Immature natural killer cell (primary cell): ENCODE measurements at regions not wholly inside any gene's neighbourhood (a gene's known extent, or its start where the extent isn't known, plus 50 kb on each side); places are given as distances from the start of the nearest gene placed in this dataset.

ENCODE experiments used
- DNase-seq, 3 donors: peaks; one replicate each; pipeline ENCODE4 v3.0.0; 2022; ENCODE audit warnings: mixed read lengths in 1 of 3
- H3K27ac Mint-ChIP-seq, 6 donors: one replicate each; pipeline ENCODE4 v1.8.0; 2020; ENCODE audit warnings: mixed read lengths in 6 of 6, mild to moderate bottlenecking in 5 of 6, inconsistent platforms in 4 of 6, moderate library complexity in 3 of 6
- H3K27me3 Mint-ChIP-seq, 3 donors: one replicate each; pipeline ENCODE4 v1.8.0; 2020 to 2021; ENCODE audit warnings: low read depth in 3 of 3, mild to moderate bottlenecking in 3 of 3, mixed read lengths in 3 of 3, moderate library complexity in 3 of 3, inconsistent platforms in 1 of 3
- H3K36me3 Mint-ChIP-seq, 3 donors: one replicate each; pipeline ENCODE4 v1.8.0; 2020; ENCODE audit warnings: mixed read lengths in 3 of 3, inconsistent platforms in 2 of 3, mild to moderate bottlenecking in 2 of 3
- H3K4me1 Mint-ChIP-seq, 2 donors: one replicate each; pipeline ENCODE4 v1.8.0; 2020; ENCODE audit warnings: inconsistent platforms in 2 of 2, mild to moderate bottlenecking in 2 of 2, mixed read lengths in 2 of 2, moderate library complexity in 1 of 2
- H3K4me3 Mint-ChIP-seq, 5 donors: one replicate each; pipeline ENCODE4 v1.8.0; 2020; ENCODE audit warnings: mild to moderate bottlenecking in 5 of 5, mixed read lengths in 5 of 5, inconsistent platforms in 3 of 5, moderate library complexity in 3 of 5
- H3K9me3 Mint-ChIP-seq, 6 donors: one replicate each; pipeline ENCODE4 v1.8.0; 2020; ENCODE audit warnings: mild to moderate bottlenecking in 6 of 6, mixed read lengths in 6 of 6, inconsistent platforms in 4 of 6, moderate library complexity in 3 of 6

- no peak for DNase-seq
- Mint-ChIP-seq H3K4me3 (no peak overlapping the region), H3K36me3 (no peaks in the 10 kb centered on the region), H3K9me3 (peaks cover 0 to 24% (median 1%) of the 10 kb centered on the region in 6 donors), H3K27me3 (peaks cover 0 to 3% (median 0%) of the 10 kb centered on the region in 3 donors), H3K4me1 (no peaks in the 10 kb centered on the region), H3K27ac (no peak overlapping the region)
Measured at GRCh38 chr6:91501930-91502329, 915.1 kb upstream of the MAP3K7 start.

DNA sequence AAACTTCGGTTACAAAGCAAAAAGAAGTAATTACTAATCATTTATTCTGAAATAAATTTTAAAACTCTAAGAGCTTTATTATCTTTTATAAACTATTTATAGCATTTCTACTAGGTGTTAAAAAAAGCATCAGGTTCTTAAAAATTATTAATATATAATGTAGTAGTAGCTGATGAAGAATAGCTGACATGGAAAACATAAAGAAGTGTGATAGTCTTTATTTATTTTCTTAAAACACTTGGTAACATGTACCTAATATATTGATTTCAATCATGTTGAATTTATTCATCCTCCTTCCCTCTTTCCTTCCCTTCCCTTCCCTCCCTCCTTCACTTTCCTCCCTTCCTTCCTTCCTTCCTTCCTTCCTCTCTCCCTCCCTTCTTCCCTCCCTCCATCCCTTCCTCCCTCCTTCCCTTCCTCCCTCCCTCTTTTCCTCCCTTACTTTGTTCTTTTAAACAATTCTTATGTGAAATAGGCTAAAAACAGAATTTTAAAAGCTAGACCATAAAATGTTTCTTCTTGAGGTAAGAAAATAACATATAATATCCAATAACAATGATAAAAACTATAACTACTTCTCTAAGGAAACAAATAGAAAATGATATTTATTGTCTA lies 913.9 kb upstream of the MAP3K7 start:
- peaks cover 0 to 15% (median 1%) of the 10 kb centered on the region in 6 donors for H3K9me3 Mint-ChIP-seq
- H3K4me3 Mint-ChIP-seq, result no peak overlapping the region
- DNase-seq, result no peak
- no peak overlapping the region for H3K27ac Mint-ChIP-seq
- H3K27me3 Mint-ChIP-seq, result peaks cover 0 to 3% (median 0%) of the 10 kb centered on the region in 3 donors
- H3K4me1 Mint-ChIP-seq, result no peaks in the 10 kb centered on the region
- H3K36me3 Mint-ChIP-seq, result no peaks in the 10 kb centered on the region

DNA sequence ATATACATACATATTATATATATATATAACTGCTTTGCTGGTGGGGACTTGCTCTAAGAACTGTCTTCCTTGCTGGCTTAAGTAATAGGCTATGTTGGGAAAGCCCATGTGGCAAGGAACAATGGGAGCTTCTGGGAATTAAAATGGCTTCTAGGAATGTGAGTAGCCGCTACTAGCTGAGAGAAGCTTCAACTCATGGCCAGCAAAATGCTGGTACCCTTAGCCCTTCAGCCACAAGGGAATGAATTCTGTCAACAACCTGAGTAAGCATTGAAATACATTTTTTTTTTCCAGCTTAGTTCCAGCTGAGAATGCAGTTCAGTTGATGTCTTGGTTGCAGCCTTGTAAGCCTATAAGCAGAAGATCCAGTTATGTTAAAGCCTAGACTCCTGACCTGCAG lies 911.7 kb upstream of the MAP3K7 start:
- Mint-ChIP-seq H3K27me3 (peaks cover 0 to 3% (median 0%) of the 10 kb centered on the region in 3 donors), H3K27ac (no peak overlapping the region), H3K36me3 (no peaks in the 10 kb centered on the region), H3K9me3 (peaks cover 0 to 15% (median 1%) of the 10 kb centered on the region in 6 donors), H3K4me3 (no peak overlapping the region), H3K4me1 (no peaks in the 10 kb centered on the region)
- DNase-seq, result no peak

DNA sequence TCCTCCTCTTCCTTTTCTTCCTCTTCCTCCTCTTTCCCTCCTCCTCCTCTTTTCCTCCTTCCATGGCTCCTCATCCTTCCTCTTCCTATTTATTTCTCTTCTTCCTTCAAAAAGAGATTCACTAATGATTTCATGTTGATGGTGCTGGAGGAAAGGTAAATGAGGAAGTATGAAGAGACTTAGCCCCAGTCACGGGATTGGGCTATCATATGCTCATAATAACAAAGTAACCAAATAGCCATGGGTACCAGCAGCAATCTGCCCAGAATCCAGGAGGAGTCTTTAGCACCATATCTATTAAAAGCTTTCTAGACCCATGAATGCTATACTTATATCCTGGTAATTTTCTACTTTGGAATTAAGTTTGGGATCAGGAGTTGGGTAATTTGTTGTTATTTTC lies 910.9 kb upstream of the MAP3K7 start:
- Mint-ChIP-seq H3K9me3 (peaks cover 0 to 15% (median 1%) of the 10 kb centered on the region in 6 donors), H3K4me3 (no peak overlapping the region), H3K4me1 (no peaks in the 10 kb centered on the region), H3K27ac (no peak overlapping the region), H3K27me3 (peaks cover 0 to 3% (median 0%) of the 10 kb centered on the region in 3 donors), H3K36me3 (no peaks in the 10 kb centered on the region)
- no peak for DNase-seq

DNA sequence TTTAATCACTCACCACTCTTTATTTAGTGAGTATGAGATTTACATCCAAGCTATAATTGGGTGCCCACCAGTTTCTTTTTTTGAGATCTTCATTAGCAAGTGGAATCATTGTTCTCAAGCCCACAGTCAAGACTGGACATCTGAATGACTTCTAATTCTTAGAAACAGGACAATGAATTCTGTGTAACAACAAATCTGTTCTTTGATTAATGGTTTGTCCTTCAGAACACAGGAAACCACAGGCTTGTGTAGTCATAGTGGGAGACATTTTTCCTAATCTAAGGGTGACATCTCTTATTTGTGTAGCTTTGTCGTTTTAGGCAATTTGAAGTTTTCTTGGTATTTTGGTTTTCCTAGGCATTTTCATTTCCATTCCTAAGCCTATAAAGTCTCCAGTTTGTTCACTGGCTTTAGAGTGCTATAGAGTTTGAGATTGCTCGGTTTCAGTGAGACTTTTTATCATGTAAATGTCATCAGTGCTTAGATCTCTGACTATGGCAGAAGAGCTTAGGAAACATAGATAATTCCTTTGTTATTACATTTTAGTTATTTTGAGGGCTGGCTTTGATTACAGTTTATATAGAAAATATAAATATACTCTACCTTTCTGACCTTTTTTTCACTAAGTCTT lies 903.9 kb upstream of the MAP3K7 start:
- no peaks in the 10 kb centered on the region for H3K4me1 Mint-ChIP-seq
- no peaks in the 10 kb centered on the region for H3K36me3 Mint-ChIP-seq
- no peak overlapping the region for H3K4me3 Mint-ChIP-seq
- no peak overlapping the region for H3K27ac Mint-ChIP-seq
- peaks cover 0 to 8% (median 3%) of the 10 kb centered on the region in 6 donors for H3K9me3 Mint-ChIP-seq
- H3K27me3 Mint-ChIP-seq, result no peaks in the 10 kb centered on the region
- no peak for DNase-seq

GRCh38 chr6:91487696-91488392 lies 901.0 kb upstream of the MAP3K7 start:
- Mint-ChIP-seq H3K27ac (no peak overlapping the region), H3K4me1 (peaks cover 0 to under 1% of the 10 kb centered on the region in 2 donors), H3K9me3 (peaks cover 0 to 13% (median 2%) of the 10 kb centered on the region in 6 donors), H3K4me3 (no peak overlapping the region), H3K36me3 (no peaks in the 10 kb centered on the region), H3K27me3 (no peaks in the 10 kb centered on the region)
- DNase-seq, result no peak

DNA sequence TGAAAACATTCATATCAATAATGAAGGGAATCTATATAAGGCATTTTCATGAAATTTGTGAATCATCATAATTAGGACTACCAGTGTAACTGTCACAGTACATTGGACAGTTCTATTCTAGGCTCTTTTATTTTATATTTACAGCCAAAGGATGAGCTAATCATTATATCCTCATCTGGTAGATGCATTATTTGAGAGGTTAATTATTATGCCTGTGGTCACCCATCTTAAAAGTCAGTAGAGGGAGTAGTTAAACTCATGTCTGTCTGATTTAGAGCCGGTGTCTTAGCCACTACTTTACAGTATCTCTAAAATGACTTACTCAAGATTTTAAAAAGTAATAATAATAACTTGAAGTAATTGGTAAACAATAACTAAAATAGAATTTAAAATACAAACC lies 899.3 kb upstream of the MAP3K7 start:
- no peaks in the 10 kb centered on the region for H3K27me3 Mint-ChIP-seq
- no peak for DNase-seq
- no peaks in the 10 kb centered on the region for H3K36me3 Mint-ChIP-seq
- H3K9me3 Mint-ChIP-seq, result peaks cover 0 to 10% (median 3%) of the 10 kb centered on the region in 6 donors
- no peak overlapping the region for H3K27ac Mint-ChIP-seq
- peaks cover 0 to 2% of the 10 kb centered on the region in 2 donors for H3K4me1 Mint-ChIP-seq
- no peak overlapping the region for H3K4me3 Mint-ChIP-seq

GRCh38 chr6:91485047-91485446 lies 898.2 kb upstream of the MAP3K7 start:
- H3K4me3 Mint-ChIP-seq, result no peak overlapping the region
- peaks cover 0 to 10% (median 3%) of the 10 kb centered on the region in 6 donors for H3K9me3 Mint-ChIP-seq
- H3K27ac Mint-ChIP-seq, result no peak overlapping the region
- H3K36me3 Mint-ChIP-seq, result no peaks in the 10 kb centered on the region
- H3K27me3 Mint-ChIP-seq, result no peaks in the 10 kb centered on the region
- DNase-seq, result no peak
- peaks cover 0 to 2% of the 10 kb centered on the region in 2 donors for H3K4me1 Mint-ChIP-seq

GRCh38 chr6:91483415-91484105 lies 896.7 kb upstream of the MAP3K7 start:
- no peak for DNase-seq
- no peaks in the 10 kb centered on the region for H3K27me3 Mint-ChIP-seq
- peaks cover 0 to 10% (median under 1%) of the 10 kb centered on the region in 6 donors for H3K9me3 Mint-ChIP-seq
- no peak overlapping the region for H3K4me3 Mint-ChIP-seq
- peaks cover 0 to 2% of the 10 kb centered on the region in 2 donors for H3K4me1 Mint-ChIP-seq
- no peak overlapping the region for H3K27ac Mint-ChIP-seq
- H3K36me3 Mint-ChIP-seq, result no peaks in the 10 kb centered on the region

DNA sequence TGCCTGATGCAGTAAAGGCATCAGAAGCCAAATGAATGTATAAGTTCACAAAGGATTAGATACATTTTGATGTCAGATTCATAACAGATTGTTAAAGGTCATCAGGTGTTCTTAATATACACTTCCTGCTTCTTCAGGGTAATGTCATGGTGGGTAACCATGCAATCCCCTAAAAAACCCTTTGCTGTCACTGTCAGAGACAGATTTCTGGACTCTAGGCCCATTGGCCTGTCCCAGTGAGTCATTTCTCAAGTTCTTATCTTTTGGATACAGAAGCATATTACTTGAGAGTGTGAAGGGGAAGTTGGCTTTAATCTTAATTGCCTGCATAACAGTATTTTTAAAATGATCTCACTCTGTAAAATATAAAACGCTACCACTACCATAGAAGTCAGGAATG lies 895.6 kb upstream of the MAP3K7 start:
- peaks cover 0 to 2% (median 0%) of the 10 kb centered on the region in 3 donors for H3K27me3 Mint-ChIP-seq
- H3K27ac Mint-ChIP-seq, result no peak overlapping the region
- no peak overlapping the region for H3K4me3 Mint-ChIP-seq
- no peak for DNase-seq
- H3K9me3 Mint-ChIP-seq, result peaks cover 0 to 19% (median 0%) of the 10 kb centered on the region in 6 donors
- peaks cover 0 to 2% of the 10 kb centered on the region in 2 donors for H3K4me1 Mint-ChIP-seq
- H3K36me3 Mint-ChIP-seq, result peaks cover 0 to 4% (median 0%) of the 10 kb centered on the region in 3 donors

DNA sequence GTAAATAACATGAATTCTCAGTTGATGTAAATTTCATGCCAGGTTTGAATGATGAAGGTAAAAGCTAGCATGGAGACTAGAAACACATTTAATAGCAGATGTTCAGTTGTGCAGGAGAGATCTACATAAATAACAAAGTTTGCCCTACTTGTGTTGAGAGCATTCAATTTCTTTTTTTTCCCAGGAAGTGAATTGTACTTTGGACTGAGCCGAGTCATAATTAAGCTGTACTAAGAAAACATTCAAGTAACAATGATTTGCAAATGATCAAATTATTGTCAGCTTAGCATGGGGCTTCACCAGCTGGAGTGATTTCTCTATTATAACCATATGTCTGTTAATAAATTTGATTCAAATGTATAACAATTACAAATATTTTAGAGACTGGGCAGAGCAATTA lies 893.5 kb upstream of the MAP3K7 start:
- H3K4me1 Mint-ChIP-seq, result peaks cover 2 to 6% of the 10 kb centered on the region in 2 donors
- DNase-seq, result no peak
- no peak overlapping the region for H3K27ac Mint-ChIP-seq
- H3K27me3 Mint-ChIP-seq, result peaks cover 0 to 2% (median 0%) of the 10 kb centered on the region in 3 donors
- H3K9me3 Mint-ChIP-seq, result peaks cover 0 to 16% (median 0%) of the 10 kb centered on the region in 6 donors
- H3K36me3 Mint-ChIP-seq, result peaks cover 0 to 4% (median 0%) of the 10 kb centered on the region in 3 donors
- no peak overlapping the region for H3K4me3 Mint-ChIP-seq

DNA sequence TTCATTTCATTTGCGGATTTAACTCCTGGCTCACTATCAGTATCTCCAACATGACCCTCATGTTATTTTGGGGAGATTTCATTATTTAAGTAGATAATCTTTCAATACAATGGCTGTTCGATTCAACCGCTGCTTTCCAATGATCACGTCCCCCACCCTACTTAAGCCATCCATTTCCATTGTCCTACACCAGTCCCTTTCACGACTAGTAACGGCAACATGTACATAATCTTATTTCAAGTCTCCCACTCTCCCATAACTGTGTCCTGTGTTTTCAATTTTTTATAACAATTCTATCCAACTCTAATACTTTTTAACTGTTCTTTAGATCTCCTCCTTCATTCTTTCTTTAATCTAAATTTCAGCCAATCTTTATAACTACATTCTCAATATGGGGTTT lies 890.8 kb upstream of the MAP3K7 start:
- H3K9me3 Mint-ChIP-seq, result peaks cover 0 to 17% (median 2%) of the 10 kb centered on the region in 6 donors
- peaks cover 0 to 7% (median 0%) of the 10 kb centered on the region in 3 donors for H3K36me3 Mint-ChIP-seq
- no peak overlapping the region for H3K27ac Mint-ChIP-seq
- peaks cover 0 to 2% (median 0%) of the 10 kb centered on the region in 3 donors for H3K27me3 Mint-ChIP-seq
- no peak for DNase-seq
- no peak overlapping the region for H3K4me3 Mint-ChIP-seq
- H3K4me1 Mint-ChIP-seq, result peaks cover under 1 to 6% of the 10 kb centered on the region in 2 donors

DNA sequence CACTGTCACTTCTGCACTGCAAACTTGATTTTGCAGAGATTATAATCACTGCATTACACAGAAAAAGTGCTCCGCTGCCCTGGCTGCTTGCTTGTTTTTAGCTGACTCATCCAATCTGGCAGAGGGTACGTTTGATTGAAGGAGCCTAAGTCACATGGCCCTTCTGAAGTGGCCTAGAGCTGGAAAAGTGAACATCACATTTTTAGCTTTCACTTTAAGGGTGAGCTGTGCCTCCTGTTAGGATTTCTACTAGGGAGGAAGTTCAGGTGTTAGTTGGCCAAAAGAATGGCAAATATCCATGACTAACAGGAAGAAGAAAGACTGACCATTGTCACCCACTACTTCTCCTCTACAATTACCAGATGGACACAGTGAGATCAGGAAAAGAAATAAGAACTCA lies 889.1 kb upstream of the MAP3K7 start:
- peak in 1 of 3 donors; percentile 6 for DNase-seq
- H3K4me3 Mint-ChIP-seq, result no peak overlapping the region
- H3K9me3 Mint-ChIP-seq, result peaks cover 0 to 17% (median 2%) of the 10 kb centered on the region in 6 donors
- H3K36me3 Mint-ChIP-seq, result peaks cover 0 to 7% (median 0%) of the 10 kb centered on the region in 3 donors
- H3K4me1 Mint-ChIP-seq, result peaks cover 0 to 6% of the 10 kb centered on the region in 2 donors
- no peak overlapping the region for H3K27ac Mint-ChIP-seq
- peaks cover 0 to 2% (median 0%) of the 10 kb centered on the region in 3 donors for H3K27me3 Mint-ChIP-seq
